Thyroid gland (tissue), 4 donors: ENCODE measurements at regions not wholly inside any gene's neighbourhood (a gene's known extent, or its start where the extent isn't known, plus 50 kb on each side); places are given as distances from the start of the nearest gene placed in this dataset.

Experiments used
- CTCF ChIP-seq, 6 experiments: fragments of 200-600 bp in 3 of 6; fragments of 450-650 bp in 3 of 6; sonication (generic) in 3 of 6; IDR thresholded peaks; one replicate each; pipeline ENCODE4 v1.5.1; 2016 to 2019; ENCODE audit warnings: antibody characterized with exemption in 6 of 6, mild to moderate bottlenecking in 2 of 6, inconsistent platforms in 1 of 6, moderate library complexity in 1 of 6
- POLR2A ChIP-seq, 2 donors: fragments of 450-650 bp; IDR thresholded peaks; one replicate each; pipeline ENCODE4 v1.6.1; 2017; ENCODE audit warnings: antibody characterized with exemption in 2 of 2, mild to moderate bottlenecking in 2 of 2, moderate library complexity in 1 of 2

DNA sequence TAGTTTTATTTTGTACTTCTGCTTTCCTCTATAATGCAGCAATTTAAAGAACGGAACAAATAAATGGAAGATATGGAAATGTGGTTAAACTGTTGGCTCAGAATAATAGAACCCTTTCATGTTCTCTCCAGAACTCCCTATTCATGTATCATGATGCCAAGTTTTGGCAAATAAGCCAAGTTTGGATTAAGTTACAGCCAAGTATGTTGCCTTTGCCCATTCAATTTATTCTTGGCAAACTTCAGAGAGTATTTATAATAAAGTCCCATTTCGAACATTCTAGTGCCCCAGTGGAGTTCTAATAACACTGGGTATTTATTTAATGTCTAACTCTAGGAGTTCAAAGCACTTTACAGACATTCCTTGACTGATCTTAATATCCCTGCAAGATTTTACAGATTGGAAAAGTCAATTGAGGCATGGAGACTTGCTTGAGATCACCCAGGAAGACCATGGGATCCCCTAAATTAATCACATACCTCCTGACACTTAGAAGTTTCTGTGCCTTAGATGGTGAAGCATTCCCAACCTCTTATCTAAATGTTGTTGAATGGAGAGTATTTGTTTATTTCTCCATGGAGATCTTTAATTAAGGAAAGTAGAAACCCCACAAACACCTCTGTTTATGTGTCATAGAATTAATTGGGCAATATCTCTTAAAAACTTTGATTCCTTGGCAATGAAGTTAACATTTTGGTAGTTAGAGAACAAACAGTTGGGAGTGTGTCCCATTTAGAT lies 106.7 kb downstream of the ACKR3 start:
- TF ChIP-seq CTCF (IDR thresholded peaks at IDR 0.05), result no peak
- TF ChIP-seq POLR2A (IDR thresholded peaks at IDR 0.05), result no peak
